Kidney capillary endothelial cell (primary cell): ENCODE measurements at regions not wholly inside any gene's neighbourhood (a gene's known extent, or its start where the extent isn't known, plus 50 kb on each side); places are given as distances from the start of the nearest gene placed in this dataset.

Experiments used
- DNase-seq: peaks from one replicate; pipeline ENCODE4 v3.0.0-alpha.2; 2018; ENCODE audit warnings: low spot score

GRCh38 chr6:91298543-91299145, 711.8 kb upstream of the MAP3K7 start:
- DNase-seq: no peak

GRCh38 chr6:91293395-91293794, 706.5 kb upstream of the MAP3K7 start:
- DNase-seq: no peak

- no peak for DNase-seq
Observed at GRCh38 chr6:91291071-91291470, 704.2 kb upstream of the MAP3K7 start.

GRCh38 chr6:91288741-91289140, 701.9 kb upstream of the MAP3K7 start:
- no peak for DNase-seq

GRCh38 chr6:91281901-91282300, 695.0 kb upstream of the MAP3K7 start:
- DNase-seq: no peak

GRCh38 chr6:91280494-91280830, 693.6 kb upstream of the MAP3K7 start:
- DNase-seq: no peak

- no peak for DNase-seq
Observed at GRCh38 chr6:91279740-91280493, 693.0 kb upstream of the MAP3K7 start.

- DNase-seq: no peak
Observed at GRCh38 chr6:91278416-91278815, 691.5 kb upstream of the MAP3K7 start.

GRCh38 chr6:91276315-91276714, 689.4 kb upstream of the MAP3K7 start:
- no peak for DNase-seq

- no peak for DNase-seq
Observed at GRCh38 chr6:91273729-91274128, 686.9 kb upstream of the MAP3K7 start.

GRCh38 chr6:91271807-91272206, 684.9 kb upstream of the MAP3K7 start:
- no peak for DNase-seq

GRCh38 chr6:91268941-91269340, 682.1 kb upstream of the MAP3K7 start:
- no peak for DNase-seq

GRCh38 chr6:91267246-91267645, 680.4 kb upstream of the MAP3K7 start:
- no peak for DNase-seq

- DNase-seq: no peak
Observed at GRCh38 chr6:91266156-91266555, 679.3 kb upstream of the MAP3K7 start.

- no peak for DNase-seq
Observed at GRCh38 chr6:91243436-91243835, 656.6 kb upstream of the MAP3K7 start.

- DNase-seq: no peak
Observed at GRCh38 chr6:91242614-91242949, 655.7 kb upstream of the MAP3K7 start.

GRCh38 chr6:91241946-91242613, 655.2 kb upstream of the MAP3K7 start:
- DNase-seq: no peak

GRCh38 chr6:91240878-91241603, 654.2 kb upstream of the MAP3K7 start:
- DNase-seq: no peak

- no peak for DNase-seq
Observed at GRCh38 chr6:91221072-91221720, 634.3 kb upstream of the MAP3K7 start.

GRCh38 chr6:91213229-91213901, 626.5 kb upstream of the MAP3K7 start:
- no peak for DNase-seq

GRCh38 chr6:91198588-91199255, 611.9 kb upstream of the MAP3K7 start:
- DNase-seq: peak; percentile 45
